Glomerular visceral epithelial cell (primary cell): ENCODE measurements at regions not wholly inside any gene's neighbourhood (a gene's known extent, or its start where the extent isn't known, plus 50 kb on each side); places are given as distances from the start of the nearest gene placed in this dataset.

Source experiments
- DNase-seq: peaks from one replicate; pipeline ENCODE4 v3.0.0-alpha.2; 2016; ENCODE audit errors: extremely low spot score

DNA sequence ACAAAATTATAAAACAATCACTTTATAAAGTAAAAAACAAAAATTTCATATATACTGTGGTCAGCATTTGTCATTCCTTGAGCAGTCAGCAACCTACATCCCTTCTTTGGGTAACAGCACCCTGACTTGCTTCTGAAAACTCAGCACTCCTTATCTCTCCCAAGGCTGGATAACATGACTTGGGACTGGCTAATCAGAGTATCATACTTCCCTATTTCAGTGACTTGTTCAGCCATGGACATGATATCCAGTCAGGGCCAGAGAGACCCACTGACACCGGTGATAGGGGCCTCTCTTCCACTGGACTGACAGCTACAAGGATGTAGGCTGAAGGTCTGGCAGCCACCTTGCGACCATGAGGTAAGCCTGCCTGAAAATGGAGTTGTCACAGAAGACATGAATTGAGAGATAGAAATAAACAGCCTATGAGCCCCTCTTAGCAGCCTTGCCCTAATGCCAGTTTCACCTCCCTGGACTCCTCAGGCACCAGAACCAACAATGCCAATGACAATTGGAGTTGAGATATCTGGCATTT, 84.4 kb upstream of the NEBL start:
- no peak for DNase-seq

DNA sequence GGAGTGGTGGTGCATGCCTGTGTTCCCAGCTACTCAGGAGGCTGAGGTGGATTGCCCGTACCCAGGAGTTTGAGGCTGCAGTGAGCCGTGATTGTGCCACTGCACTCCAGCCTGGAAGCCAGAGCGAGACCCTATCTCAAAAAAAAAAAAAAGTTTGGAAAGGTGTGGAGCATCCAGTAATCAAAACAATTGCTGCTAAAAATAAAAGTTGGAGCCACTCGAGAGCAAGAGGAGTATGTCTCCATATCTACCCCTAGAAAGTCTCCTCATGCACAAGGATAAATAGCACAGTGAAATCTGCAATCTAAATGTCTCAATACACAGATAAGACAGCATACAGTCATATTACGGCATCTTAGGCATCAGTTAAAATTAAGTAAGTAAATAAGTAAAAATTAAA, 81.5 kb upstream of the NEBL start:
- no peak for DNase-seq

DNA sequence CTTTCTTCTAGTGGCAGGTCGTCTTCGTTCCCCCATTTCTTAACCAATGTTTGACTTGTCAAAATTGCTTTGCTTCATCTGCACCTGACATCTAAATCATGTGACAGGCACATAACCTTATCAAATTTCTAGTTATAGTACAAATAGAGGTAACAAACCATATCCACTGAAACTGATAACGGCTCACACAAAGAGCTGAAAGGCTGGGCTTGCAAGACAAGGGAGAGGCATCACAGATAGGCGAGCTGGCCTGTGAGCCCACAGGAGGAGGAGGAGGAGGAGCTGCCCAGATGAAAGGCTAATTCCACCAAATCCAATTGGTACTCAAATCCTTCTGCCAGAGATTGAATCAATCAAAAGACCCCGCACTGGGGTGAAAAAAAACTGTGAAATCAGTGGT, 80.2 kb upstream of the NEBL start:
- no peak for DNase-seq

DNA sequence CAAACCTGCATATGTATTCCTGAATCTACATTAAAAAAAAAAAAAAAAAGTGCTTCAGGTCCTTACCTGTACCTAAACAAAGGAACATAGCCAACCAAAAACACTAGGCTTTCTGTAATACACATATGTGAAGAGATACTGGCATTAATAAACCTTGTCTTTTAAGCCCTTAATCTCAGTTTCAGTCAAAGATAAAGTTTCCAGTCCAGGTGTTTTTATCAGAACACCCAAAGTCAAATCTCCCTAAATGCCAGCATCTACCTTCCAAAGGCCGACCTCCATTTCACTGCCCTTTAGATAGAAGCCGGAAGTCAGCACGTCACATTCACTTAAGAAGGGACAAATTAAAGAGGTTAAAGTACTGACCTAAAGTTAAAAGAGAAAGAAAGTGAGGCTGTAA, 79.8 kb upstream of the NEBL start:
- DNase-seq = no peak

DNA sequence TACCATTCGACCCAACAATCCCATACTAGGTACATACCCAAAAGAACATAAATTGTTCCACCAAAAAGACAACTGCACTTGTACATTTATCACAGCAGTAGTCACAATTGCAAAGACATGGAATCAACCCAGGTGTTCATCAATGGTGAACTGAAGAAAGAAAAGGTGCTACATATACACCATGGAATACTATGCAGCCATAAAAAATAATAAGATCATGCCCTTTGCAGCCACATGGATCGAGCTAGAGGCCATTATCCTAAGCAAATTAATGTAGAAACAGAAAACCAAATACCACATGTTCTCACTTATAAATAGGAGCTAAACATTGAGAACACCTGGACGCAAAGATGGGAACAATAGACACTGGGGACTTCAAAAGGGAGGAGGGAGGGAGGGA, 79.3 kb upstream of the NEBL start:
- no peak for DNase-seq

DNA sequence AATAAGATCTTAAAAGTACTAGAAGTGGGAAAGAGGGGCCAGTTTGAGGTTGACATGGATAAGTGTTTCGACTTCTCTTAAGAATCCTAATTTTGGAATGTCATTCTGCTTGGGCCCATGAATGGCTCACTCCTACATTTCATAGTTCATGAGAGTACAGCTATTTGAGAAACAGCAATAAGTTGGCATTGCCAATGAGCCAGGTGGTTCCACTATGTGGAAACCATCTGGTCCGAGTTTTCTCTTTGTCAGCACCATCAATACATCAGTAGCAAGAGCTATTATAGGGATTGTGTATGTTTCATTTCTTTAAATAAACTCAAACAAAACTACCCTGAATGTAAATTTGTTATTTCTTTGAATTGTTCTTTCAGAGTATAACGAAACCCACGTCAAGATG, 78.1 kb upstream of the NEBL start:
- no peak for DNase-seq

DNA sequence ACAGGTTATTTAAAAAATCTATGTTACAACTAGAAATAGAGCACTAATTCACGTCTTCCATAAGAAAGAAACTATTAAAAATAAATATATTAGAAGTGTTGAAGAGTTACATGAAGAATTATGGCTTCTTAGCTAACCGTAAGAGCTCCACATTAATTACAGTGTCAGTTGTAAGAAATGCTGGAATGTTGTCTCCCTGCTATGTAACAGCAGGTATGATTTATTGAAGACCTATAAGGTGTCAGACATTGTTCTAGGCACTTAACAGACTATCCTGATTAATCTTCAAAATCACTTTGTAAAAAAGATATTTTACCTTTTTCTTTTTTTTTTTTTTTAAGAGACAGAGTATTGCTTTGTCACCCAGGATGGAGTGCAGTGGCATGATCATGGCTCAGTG, 75.8 kb upstream of the NEBL start:
- DNase-seq = no peak

DNA sequence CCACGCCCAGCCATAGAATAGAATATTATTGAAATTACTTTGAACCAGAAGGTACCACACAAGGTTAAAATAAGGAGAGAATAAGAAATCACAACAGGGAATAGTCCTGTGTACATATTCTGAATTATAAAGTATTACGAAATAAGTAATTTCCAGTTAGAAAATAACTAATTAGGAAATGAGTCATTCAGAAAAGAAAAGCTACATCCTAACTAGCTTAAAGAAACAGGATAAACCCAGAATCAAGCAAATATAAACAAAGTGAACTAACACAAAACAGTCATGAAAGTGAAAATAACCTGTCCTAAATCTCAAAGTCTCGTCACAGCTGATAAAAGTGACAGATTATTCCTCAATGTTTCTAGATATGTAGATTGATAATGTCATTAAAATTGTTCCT, 74.8 kb upstream of the NEBL start:
- no peak for DNase-seq

DNA sequence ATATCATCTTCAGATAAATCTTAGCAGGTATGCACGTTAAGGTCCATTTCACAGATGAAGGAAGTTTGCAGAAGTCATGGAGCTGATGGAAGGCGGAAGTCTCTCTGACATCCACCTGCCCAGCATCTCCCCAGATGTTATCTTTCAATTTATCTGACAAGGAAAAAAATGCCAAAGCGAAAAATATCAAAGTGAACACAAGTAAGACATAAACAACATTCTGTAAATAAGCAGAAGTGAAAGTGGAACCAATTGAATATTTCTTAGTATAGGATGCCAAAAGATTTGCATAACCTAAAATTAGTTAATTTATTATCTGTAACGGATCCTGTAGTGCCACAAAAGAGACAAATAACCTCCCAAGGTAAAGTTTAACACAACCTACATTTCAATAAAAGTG, 73.6 kb upstream of the NEBL start:
- DNase-seq = no peak

DNA sequence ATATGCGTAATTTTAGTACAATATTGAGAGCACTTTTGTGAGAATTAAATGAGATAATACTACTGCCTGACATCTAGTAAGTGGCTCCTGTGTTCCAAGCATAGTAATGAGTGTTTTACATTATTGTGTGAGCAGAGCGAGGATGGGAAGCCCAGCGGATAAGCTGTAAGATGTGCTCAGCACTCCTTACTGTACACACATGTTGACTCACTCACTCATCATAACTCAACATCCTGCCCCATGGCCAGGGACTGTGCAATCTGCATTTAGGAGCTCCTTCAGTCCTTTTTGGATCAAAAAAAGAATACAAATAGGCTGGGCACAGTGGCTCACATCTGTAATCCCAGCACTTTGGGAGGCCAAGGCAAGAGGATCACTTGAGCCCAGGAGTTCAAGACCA, 72.9 kb upstream of the NEBL start:
- DNase-seq = no peak

DNA sequence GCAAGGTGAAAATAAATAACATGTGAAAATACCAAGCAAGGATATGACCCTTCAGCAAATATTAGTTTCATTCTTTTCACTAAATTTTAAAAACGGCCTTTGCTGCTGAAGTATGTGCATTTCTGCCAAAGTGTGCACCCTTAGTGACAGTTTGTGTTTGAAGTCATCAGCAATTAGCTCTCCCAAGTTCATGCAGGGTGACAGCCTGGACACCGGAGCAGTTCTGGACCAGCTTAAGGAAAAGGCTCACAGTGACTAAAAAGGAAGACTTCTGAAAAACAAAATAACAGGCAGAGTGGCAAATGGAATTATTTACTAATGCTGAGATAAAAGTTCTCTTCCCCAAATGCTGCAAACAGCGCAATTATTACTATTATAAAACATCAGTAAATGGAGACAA, 69.3 kb upstream of the NEBL start:
- no peak for DNase-seq

DNA sequence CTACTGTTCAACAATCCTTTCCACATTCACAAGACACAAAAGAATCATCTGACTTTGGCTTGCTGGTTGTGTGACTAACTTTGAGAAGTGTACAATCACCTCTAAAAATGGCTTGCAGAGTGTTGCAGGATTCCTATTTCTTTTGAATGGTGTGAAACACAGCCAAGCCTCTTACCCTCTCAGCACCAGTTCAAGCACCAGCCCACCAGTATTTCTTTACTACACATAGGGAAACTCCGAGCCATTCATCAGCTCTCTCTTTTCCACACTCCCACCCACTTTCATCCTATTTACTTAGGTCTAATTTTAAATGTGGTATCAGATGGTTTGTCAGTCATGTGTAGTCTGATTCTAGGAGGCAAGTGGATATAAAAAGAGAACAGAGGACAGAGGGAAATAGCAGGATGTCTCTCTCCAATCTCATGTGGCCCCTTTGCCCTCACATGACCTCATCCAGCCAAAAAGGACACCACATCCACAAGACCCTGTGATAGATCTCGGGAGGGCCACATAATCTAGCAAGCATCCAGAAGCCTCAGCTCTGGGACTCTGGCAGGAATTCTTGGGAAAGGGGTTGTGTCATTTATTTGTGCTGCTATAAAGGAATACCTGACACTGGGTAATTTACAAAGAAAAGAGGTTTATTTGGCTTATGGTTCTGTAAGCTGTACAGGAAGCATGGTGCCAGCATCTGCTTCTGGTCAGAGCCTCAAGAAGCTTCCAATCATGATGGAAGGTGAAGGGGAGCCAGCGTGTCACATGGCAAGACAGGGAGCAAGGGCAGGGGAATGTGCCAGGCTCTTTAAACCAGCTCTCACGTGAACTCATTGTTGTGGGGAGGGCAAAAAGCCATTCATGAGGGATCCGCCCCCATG, 66.8 kb upstream of the NEBL start:
- DNase-seq = no peak

DNA sequence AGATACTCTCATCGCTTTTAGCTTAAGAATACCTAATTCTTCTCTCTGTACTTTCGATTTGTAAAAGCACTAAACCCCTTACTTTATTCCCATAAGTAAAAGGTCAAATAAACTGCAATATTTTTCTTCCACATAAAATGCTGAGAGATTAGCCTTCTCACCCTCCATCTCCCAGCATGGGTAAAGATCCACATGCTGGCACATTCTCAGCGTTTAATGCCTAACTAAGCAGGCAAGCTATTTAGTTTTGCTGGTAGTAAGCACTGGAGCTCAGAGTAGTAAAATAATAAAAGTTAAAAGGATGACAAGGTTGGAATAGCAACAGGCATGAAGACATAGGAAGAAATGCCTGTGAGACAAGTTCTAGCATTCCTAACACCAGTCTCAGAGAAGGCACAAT, 65.9 kb upstream of the NEBL start:
- no peak for DNase-seq

DNA sequence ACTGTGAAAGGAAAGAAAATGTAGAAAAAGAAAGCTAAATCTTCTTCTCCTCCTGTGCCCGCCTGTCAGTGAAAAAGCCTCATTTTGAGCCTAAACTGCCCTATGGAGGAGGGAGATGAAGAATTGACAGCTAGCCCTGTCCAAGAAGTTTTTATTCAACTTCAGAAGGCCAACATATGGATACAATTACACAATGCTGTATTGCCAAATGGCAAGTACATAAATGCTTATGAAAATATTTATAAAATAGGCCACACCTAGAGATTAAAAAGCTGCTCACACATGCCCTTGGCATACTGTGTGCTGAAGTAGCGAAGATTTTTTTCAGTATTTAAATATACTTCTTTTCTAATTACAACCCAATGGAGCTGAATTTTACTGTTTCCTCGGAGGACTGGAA, 65.1 kb upstream of the NEBL start:
- DNase-seq = no peak

DNA sequence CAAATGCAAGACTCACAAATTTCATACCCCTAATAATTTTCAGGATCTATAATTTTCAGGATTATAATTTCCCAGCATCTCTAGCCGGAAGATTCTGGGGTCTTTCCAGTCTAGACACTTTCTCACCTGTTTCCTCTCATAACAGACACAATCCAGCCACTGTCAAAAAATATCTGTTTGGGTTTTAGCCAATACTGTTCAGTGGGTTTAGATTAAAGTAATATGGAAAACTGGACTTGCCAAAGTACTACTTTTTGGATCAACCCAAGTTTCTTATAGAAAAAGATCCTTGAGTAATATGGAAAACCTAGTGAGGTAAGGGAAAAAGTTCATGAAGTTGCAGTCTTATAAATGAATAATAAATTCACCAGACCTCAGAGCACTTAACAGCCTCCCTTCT, 62.1 kb upstream of the NEBL start:
- no peak for DNase-seq

DNA sequence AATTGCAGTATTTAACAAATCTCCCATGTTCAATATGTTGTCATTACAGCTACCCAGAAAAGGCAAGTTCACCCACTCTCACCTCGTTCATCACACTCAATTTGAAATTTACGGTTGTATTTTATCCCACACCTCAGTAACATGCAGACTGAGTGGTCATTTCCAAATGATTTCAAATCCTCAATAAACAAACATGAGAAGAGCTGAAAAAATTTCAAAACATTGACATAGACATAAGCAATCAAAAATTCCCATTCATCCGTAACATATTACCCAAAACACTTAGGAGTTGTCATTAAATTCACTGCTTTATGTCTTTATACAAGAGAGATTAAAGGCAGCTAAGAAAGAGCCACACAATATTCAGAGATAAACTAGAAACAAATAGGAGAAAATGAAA, 61.7 kb upstream of the NEBL start:
- no peak for DNase-seq

DNA sequence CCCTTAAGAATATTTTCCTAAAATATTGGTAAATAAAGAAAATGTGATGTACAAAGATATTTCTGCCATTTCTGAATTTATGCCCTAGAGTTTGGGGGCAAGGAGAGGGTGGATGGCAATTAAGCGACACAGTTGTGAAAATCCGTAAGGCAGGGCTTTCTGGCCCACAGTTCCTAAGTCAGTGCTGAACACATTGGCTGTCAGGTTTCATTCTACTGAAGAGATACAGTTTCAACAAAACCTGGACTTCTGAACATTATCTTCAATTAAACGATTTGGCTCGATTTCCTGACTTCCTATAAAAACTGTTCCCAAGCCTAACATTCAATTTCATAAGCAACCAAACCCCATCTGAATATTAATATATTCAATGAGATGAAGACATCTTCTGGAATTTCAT, 61.1 kb upstream of the NEBL start:
- DNase-seq = no peak

DNA sequence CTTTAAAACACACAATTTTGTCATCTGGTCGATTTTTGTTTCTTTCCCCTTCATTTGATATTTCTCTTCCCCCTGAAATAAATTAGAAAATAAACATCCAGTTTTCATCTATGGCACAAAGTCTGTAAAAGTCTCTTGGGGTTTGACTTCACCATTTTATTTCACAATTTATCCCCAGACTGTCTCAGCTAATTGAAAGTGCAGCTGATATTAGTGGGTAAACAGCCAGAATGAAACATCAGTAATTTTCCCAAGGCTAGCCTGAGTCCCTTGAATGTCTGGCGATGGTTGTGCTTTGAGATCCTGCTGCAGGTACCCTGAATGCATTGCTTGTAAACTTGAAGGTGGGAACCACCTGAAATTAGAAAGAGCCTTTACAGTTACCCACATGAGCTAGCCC, 60.6 kb upstream of the NEBL start:
- no peak for DNase-seq

DNA sequence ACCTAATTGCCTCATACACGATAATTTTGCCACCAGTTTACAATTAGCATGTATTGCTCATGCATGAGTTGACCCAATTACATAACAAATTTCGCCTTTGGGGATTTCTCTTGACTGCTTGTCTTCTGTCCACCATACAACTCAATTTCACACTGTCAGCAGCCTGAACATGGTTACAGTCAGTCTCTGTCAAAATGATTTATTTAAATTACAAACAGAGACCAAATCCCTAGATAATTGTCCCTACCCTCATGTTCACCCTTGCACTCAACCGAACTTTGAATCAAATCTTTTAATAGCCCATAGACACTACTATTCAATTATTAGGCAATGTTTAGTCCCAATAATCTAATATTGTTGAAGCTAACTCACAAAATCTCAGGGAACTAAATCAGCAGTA, 59.7 kb upstream of the NEBL start:
- DNase-seq = no peak

DNA sequence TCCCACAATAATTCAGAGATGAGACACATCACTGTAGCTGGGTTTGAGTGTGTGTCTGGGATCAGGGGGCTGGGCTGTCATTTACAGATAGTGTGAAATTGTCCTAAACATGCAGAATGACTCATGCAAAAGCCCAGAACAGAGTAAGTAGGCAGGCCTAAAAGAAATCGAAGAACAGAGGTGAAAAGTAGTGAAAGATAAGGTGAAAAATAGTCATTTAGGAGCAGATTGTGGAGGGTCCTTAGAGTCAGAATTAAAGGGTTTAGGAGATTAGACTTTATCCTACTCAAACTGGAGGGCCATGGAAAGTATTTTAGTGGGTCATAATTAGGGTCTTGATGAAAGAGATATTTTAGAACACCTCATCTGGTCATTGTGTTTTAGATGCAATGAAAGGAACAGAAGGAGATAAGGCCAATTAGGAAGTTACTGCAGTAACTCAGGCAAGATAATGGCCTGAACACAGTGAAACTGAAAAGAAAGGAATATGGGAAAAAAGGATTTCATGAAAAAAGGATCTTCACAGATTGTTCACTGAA, 58.3 kb upstream of the NEBL start:
- DNase-seq = no peak

DNA sequence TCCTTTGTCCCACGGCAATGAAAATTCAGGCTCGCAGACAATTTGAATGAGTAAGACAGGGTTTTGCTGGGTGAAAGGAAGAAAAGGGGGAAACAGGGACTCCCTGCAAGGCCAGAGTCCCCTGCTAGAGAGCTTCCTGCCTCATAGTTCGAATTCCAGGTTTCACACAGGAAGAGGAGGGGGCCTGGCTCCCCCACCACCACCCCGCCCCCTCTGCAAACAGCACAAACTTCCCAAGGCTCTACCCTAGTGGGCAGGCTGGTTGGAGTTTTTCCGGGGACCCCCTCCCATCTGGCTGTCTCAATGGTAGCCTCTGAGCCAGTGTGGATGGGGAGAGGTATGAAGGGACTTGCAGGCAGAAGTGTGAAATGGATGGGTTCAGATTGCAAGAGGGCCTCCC, 57.4 kb upstream of the NEBL start:
- no peak for DNase-seq

DNA sequence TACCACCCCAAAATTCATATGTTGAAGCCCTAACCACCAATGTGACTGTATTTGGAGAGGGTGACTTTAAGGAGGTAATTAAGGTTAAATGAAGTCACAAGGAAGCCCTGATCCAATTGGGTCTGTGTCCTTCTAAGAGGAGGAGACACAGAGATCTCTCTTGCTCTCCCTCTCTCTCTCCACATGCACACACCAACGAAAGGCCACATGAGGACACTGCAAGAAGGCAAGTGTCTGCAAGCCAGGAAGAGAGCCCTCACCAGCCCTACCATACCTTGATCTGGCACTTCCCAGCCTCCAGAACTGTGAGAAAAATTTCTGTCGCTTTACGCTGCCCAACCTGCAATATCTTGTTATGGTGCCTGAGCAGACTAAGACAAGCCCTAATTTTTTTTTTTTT, 56.0 kb upstream of the NEBL start:
- no peak for DNase-seq

DNA sequence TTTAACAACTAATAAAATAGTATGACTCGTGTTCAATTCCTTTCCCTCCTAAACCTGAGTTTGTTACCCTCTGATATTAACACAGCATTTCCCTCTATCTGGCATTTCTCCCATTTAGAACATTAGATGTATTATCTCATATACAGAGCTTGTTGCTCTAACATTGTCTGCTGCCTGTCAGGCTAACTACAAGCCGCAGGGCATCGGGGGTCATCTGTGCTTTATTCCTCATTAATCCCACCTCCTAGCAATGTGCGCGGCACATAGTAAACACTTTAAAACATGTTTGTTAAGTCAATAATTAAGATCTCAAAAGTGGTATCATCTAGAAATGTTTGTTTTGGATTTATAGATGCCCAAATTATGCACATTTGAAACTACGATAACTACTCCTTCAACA, 52.9 kb upstream of the NEBL start:
- no peak for DNase-seq
